ENCODE measurements at regions not wholly inside any gene's neighbourhood (a gene's known extent, or its start where the extent isn't known, plus 50 kb on each side); places are given as distances from the start of the nearest gene placed in this dataset.

DNA sequence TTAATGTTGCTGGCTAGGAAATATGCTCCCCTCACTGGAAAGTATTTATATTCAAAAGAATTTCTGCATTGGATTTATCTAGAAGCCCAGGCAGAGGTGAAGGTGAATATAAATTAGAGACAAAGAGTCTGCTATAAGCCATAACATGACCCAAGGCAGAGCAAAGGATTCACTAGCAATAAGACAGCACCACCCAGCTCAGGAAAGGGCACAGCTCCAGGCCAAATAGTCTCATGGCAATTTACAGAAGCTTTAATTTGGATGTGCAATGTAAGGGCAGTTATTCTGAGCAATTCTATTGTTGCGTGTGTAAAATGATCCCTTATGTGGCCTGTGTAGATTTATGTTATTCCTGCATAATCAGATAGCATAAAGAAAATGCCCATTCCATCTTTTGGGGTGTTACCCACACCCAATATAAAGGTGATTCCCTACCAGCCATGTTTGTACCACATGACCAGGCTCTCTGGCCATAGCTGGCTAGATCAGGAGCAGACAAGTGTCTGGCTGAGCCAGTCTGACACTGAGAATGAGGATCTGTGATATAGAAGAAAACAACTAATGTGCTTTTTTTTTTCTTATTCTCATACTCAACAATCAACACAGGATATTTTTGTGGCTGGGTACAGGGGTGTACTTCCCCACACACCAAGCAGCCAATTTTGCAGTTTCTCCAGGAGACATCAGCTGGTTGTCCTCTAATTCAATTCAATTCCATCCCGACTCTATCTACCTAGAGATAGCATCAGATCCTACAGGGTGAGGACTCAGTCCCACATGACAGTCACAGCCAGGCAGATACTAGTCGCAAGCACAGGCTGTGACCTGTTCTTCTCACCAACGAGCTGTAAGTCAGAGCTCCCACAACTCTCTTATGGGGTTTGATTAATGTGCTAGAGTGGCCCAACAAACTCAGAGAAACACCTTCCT, 181.4 kb downstream of the KCTD15 start:
- Histone ChIP-seq H3K4me2 (no peak overlapping the region), H3K9ac (no peak overlapping the region), H3K4me1 (no peaks in the 10 kb centered on the region), H3K27ac (no peak overlapping the region), H3K9me3 (replicated peaks in 1 of 11) (peaks cover 0 to 6% (median 0%) of the 10 kb centered on the region in 11 experiments; a peak in 5 of 22 replicates), H3K4me3 (no peak overlapping the region), H3K36me3 (no peaks in the 10 kb centered on the region), H4K20me1 (no peaks in the 10 kb centered on the region), H3K27me3 (no peaks in the 10 kb centered on the region)
- TF ChIP-seq Cebpa-rat (IDR thresholded peaks at IDR 0.05) = no peak

DNA sequence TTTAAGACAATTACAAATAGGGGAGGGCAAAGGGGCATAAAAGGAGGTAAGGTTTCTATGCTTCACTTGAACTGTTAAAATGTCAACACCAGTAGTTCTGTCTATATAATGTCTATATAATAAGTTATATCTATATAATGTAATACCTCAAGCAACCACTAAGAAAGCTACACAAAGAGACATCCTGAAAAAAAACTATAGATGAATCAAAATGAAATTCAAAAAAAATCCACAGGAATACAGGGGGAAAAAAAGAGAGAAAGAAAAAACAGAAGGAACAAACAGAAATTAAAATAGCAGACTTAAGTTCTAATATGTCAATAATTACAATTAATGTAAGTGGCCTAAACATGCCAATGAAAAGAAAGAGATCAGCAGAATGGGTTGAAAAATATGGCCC, 186.0 kb downstream of the KCTD15 start:
- Histone ChIP-seq H3K4me1 (no peaks in the 10 kb centered on the region), H3K9me3 (replicated peaks in 1 of 11) (peaks cover 13 to 22% (median 16%) of the 10 kb centered on the region in 11 experiments), H3K4me3 (no peak overlapping the region), H4K20me1 (no peaks in the 10 kb centered on the region), H3K27ac (no peak overlapping the region), H3K27me3 (no peaks in the 10 kb centered on the region), H3K36me3 (no peaks in the 10 kb centered on the region), H3K9ac (no peak overlapping the region), H3K4me2 (no peak overlapping the region)
- TF ChIP-seq Cebpa-rat (IDR thresholded peaks at IDR 0.05) = no peak

DNA sequence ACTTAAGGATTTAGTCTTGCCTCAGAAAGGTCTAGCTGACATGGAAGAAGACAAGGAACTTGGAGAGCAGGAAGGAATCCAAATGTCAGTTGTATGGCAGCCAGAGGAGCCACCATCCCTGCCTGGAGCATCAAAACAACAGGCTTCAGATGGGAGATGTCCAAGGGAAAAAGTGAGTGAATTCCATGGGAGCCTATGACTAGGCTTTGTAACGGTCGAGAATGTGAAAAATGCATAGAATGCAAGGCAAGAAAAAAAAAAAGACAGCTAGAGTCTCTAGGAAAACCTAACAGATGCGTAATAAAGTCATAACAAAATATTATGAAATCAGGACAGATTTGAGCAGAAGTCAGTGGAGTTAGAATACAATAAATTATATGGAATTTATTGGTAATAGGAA, 183.7 kb upstream of the LSM14A start:
- 0 out of 20 replicates have a peak, but pooled peaks cover 0 to 3% (median 0%) of the 10 kb centered on the region in 10 experiments for H3K4me1 ChIP-seq
- H4K20me1 ChIP-seq = no peaks in the 10 kb centered on the region
- no peak overlapping the region for H3K9ac ChIP-seq
- H3K4me3 ChIP-seq = no peak overlapping the region
- TF ChIP-seq Cebpa-rat (IDR thresholded peaks at IDR 0.05) = no peak
- no peak overlapping the region for H3K27ac ChIP-seq
- no peaks in the 10 kb centered on the region for H3K27me3 ChIP-seq
- peaks cover 0 to 3% (median 0%) of the 10 kb centered on the region in 11 experiments; a peak in 1 of 22 replicates for H3K36me3 ChIP-seq
- peaks cover 57 to 70% (median 66%) of the 10 kb centered on the region in 11 experiments for H3K9me3 ChIP-seq (replicated peaks in 1 of 11)
- H3K4me2 ChIP-seq = no peak overlapping the region

DNA sequence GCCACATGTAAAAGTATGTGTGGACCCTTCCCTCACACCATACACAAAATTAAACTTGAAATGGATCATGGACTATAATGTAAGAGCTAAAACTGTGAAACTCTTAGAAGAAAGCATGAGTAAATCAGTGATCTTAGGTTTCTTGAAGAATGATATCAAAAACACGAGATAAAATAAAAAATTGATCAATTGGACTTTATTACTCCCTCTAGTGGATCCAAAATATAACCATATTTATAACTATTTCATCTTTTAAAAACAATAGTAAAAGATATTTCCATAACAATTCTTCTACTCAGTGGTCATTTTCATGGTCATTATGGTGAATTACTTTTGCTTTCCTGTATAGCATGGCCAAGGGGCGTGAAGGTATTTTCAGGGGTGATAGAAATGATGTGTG, 174.6 kb upstream of the LSM14A start:
- no peaks in the 10 kb centered on the region for H3K27me3 ChIP-seq
- no peak overlapping the region for H3K4me2 ChIP-seq
- TF ChIP-seq Cebpa-rat (IDR thresholded peaks at IDR 0.05) = no peak
- no peak overlapping the region for H3K27ac ChIP-seq
- H3K4me1 ChIP-seq = peaks cover 0 to 6% (median 4%) of the 10 kb centered on the region in 10 experiments; a peak in 12 of 20 replicates
- no peak overlapping the region for H3K9ac ChIP-seq
- H3K4me3 ChIP-seq = no peak overlapping the region
- no peaks in the 10 kb centered on the region; a peak in 1 of 22 replicates for H3K36me3 ChIP-seq
- H4K20me1 ChIP-seq = no peaks in the 10 kb centered on the region
- peaks cover 14 to 23% (median 20%) of the 10 kb centered on the region in 11 experiments for H3K9me3 ChIP-seq (replicated peaks in 1 of 11)

DNA sequence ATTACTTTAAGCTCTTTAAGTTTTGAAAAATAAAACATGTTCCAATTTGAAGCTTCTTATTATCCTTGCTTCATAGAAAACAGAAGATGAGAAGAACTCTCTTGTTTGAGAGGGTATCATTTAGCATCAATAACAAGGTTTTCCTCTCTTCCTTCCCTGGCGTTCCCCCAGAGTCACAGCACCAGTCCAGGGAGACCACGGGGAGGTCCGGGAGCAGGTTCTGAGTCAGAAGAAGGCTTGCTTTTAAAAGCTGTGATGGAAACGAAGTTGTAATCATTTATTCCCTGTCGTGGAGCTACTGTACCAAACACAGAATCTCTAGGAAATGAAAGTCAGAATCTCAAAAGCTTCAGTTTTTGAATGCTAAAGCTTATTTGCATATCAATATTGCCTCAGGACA, 174.0 kb upstream of the LSM14A start:
- TF ChIP-seq Cebpa-rat (IDR thresholded peaks at IDR 0.05) = no peak
- no peak overlapping the region for H3K27ac ChIP-seq
- H3K9ac ChIP-seq = no peak overlapping the region
- H4K20me1 ChIP-seq = no peaks in the 10 kb centered on the region
- no peaks in the 10 kb centered on the region; a peak in 1 of 22 replicates for H3K36me3 ChIP-seq
- H3K4me3 ChIP-seq = no peak overlapping the region
- no peaks in the 10 kb centered on the region for H3K27me3 ChIP-seq
- peaks cover 8 to 16% (median 13%) of the 10 kb centered on the region in 11 experiments for H3K9me3 ChIP-seq (replicated peaks in 1 of 11)
- H3K4me1 ChIP-seq = peaks cover 0 to 12% (median 10%) of the 10 kb centered on the region in 10 experiments; a peak in 13 of 20 replicates
- H3K4me2 ChIP-seq = peak overlapping the region in 2 of 11 experiments; percentile 31 to 36; a peak in 3 of 22 replicates

DNA sequence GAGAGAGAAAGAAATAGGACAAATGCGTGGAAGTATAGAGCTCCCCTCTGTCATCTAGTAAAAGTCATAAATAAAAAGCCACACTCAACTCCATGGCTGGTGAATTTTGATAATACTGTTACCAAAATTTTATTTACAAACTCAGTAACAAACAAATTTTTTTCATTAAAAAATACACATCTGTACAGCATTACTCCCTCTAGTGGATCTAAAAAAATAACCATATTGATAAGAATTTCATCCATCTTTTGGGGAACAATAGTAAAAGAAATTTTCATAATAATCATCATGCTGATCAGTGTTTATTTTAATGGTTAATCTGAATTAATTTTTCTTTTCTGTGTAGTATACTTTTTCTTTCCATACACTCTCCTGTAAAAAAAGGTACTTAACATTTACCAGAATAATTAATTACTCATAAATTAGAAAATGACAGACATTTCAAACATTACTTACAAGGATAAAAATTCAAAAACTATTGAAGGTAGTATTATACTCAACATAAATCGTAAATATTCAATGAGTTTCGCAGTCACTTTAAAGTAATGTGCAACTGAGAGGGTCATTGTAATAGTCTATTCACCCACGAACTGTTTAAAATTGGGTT, 173.5 kb upstream of the LSM14A start:
- no peaks in the 10 kb centered on the region for H3K27me3 ChIP-seq
- no peak overlapping the region for H3K4me3 ChIP-seq
- no peak for TF ChIP-seq Cebpa-rat (IDR thresholded peaks at IDR 0.05)
- H3K27ac ChIP-seq = no peak overlapping the region
- peaks cover 3 to 11% (median 8%) of the 10 kb centered on the region in 11 experiments; a peak in 20 of 22 replicates for H3K9me3 ChIP-seq (replicated peaks in 1 of 11)
- H4K20me1 ChIP-seq = no peaks in the 10 kb centered on the region
- H3K4me2 ChIP-seq = peak overlapping the region in 2 of 11 experiments; percentile 31 to 36; a peak in 3 of 22 replicates
- H3K4me1 ChIP-seq = peaks cover 0 to 17% (median 15%) of the 10 kb centered on the region in 10 experiments; a peak in 13 of 20 replicates
- no peaks in the 10 kb centered on the region for H3K36me3 ChIP-seq
- H3K9ac ChIP-seq = no peak overlapping the region

DNA sequence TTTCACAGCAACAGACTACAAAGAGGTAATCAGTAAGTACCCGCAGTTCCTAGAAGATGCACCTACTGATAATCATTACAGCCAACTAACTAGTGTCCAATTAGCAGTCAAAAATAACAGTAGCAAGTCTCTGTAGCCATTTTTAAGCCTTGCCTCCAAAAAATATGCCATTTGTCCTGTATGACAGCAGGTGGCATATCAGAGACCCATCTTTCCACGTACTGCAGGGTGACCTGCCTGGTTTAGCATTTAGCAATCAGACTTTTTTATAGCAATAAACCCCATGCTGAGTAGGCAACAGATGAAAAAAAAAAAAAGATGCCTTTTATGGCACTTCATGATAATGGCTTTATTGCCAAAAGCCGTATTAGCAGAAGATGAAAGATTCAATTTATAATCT, 155.3 kb upstream of the LSM14A start:
- Histone ChIP-seq H3K4me3 (no peak overlapping the region), H3K4me1 (peaks cover 0 to 5% (median 0%) of the 10 kb centered on the region in 10 experiments; a peak in 1 of 20 replicates), H3K9me3 (replicated peaks in 1 of 11) (peaks cover 15 to 29% (median 19%) of the 10 kb centered on the region in 11 experiments; a peak in 21 of 22 replicates), H3K27me3 (no peaks in the 10 kb centered on the region), H3K27ac (no peak overlapping the region), H4K20me1 (no peaks in the 10 kb centered on the region), H3K36me3 (no peaks in the 10 kb centered on the region), H3K4me2 (no peak overlapping the region), H3K9ac (no peak overlapping the region)
- TF ChIP-seq Cebpa-rat (IDR thresholded peaks at IDR 0.05) = no peak

DNA sequence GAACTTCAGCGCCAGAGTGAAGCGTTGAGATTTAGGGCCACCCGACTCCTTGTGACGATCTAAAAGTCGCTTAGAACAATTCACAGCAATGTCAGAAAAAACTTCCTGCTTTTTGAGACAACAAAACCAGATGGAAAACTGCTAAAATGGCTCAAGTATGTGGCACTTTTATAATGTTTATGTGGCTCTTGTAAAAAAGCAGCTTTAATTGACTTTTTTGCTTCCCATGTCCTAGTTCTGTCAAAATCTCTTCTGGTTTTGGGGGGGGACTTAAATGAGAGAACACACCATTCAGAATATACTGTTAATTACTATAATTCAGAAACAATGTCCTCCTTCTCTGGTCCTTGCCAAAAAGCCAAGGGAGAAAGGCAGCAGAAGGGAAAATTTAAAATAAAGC, 154.7 kb upstream of the LSM14A start:
- Histone ChIP-seq H4K20me1 (no peaks in the 10 kb centered on the region), H3K4me1 (peaks cover 0 to 5% (median 0%) of the 10 kb centered on the region in 10 experiments; a peak in 1 of 20 replicates), H3K9me3 (replicated peaks in 1 of 11) (peaks cover 16 to 29% (median 20%) of the 10 kb centered on the region in 11 experiments), H3K27ac (no peak overlapping the region), H3K36me3 (no peaks in the 10 kb centered on the region), H3K9ac (no peak overlapping the region), H3K27me3 (no peaks in the 10 kb centered on the region), H3K4me2 (no peak overlapping the region), H3K4me3 (no peak overlapping the region)
- no peak for TF ChIP-seq Cebpa-rat (IDR thresholded peaks at IDR 0.05)

DNA sequence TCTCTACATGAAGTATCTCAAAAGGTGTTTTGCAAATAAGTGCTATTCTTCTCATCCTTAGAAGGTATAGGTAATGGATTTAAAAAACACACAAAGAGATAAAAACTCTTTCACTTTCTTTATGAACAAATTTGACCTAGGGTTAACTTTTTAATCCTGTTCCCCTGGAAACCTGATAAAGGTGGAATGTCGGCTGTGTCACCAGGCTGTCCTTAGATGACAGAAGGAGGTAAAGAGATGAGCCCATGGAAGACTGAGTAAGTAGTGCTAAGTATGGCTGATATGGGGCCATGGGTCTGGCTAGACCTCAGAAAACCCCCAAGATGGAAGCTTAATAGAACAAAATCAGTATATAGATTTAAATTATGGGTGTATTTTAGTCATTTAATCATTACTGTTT, 153.8 kb upstream of the LSM14A start:
- peaks cover 20 to 31% (median 25%) of the 10 kb centered on the region in 11 experiments for H3K9me3 ChIP-seq (replicated peaks in 1 of 11)
- no peaks in the 10 kb centered on the region for H4K20me1 ChIP-seq
- H3K4me1 ChIP-seq = peaks cover 0 to 5% (median 0%) of the 10 kb centered on the region in 10 experiments; a peak in 1 of 20 replicates
- no peaks in the 10 kb centered on the region for H3K27me3 ChIP-seq
- no peak overlapping the region for H3K4me2 ChIP-seq
- no peaks in the 10 kb centered on the region for H3K36me3 ChIP-seq
- no peak overlapping the region for H3K27ac ChIP-seq
- no peak overlapping the region for H3K4me3 ChIP-seq
- TF ChIP-seq Cebpa-rat (IDR thresholded peaks at IDR 0.05) = no peak
- H3K9ac ChIP-seq = no peak overlapping the region
